Left renal pelvis (tissue), 4 donors: ENCODE measurements at regions not wholly inside any gene's neighbourhood (a gene's known extent, or its start where the extent isn't known, plus 50 kb on each side); places are given as distances from the start of the nearest gene placed in this dataset.
A peak's percentile ranks its signal among the peaks of the same experiment; 100 is the strongest.
"Not testable (repeated sequence)": the region's sequence is repeated elsewhere in the genome, so short reads cannot be mapped to it uniquely, and the experiment has no call there.

Experiments used
- DNase-seq, 4 donors: peaks; one replicate each; pipeline ENCODE4 v3.0.0-alpha.2; 2013; ENCODE audit warnings: low read depth in 4 of 4, low spot score in 3 of 4

DNA sequence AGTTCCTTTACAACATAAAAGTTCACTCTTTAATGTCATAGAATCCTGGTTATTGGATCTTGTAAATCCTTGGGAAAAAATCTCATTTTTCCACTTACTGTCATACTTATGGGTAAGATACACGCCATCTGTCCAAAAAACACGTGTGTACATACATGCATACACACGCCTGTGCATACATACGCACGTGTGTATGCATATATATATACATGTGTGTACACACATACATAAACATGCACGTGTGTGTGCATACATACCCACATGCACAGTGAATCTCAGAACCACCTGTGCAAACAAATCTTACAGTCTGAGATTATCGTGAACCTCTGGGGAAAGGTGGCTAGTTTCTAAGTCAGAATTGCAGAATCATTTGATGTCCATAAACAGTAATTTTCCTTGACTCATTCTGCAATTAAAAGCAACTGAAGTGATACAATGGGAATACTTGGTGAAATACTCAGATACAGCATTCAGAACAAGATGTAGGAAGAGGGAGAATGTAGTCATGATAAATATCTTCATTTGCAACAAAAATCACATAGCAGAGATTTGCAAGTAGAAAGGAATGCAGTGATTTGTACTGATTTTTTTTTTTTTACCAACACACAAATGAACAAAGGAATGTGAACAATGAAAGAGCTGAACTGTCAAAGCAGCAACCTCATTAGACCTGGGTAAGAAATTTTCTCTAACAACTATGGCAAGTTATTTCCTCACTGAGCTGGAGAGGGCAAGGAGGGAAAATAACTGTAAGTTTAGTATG is 160.6 kb upstream of the POU1F1 start:
- no peak for DNase-seq

- DNase-seq = no peak
Observed at GRCh38 chr3:87435926-87436620, 159.7 kb upstream of the POU1F1 start.

- DNase-seq = not testable (repeated sequence)
Observed at GRCh38 chr3:87433445-87433844, 157.1 kb upstream of the POU1F1 start.

- no peak for DNase-seq
Observed at GRCh38 chr3:87426918-87427317, 150.5 kb upstream of the POU1F1 start.

DNA sequence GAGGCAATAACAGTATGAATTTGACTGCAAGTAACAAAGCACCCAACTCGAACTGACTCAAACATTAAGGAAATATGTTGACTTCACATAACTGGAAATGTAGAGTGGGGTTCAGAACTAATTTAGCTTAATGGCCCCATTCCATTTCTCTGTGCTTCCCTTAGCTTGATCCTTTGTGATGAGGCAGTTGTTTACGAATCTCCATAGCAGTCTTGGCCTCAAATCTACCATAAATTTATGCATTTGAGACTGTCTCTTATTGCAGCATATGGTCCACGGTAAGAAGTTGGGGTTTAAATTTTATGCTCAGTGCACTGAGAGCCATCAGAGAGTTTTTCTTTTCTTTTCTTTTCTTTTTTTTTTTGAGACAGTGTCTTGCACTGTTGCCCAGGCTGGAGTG is 148.7 kb upstream of the POU1F1 start:
- no peak for DNase-seq

GRCh38 chr3:87423336-87423735 is 147.0 kb upstream of the POU1F1 start:
- DNase-seq = no peak

- DNase-seq = no peak
Observed at GRCh38 chr3:87422333-87422732, 145.9 kb upstream of the POU1F1 start.

- DNase-seq = no peak
Observed at GRCh38 chr3:87420171-87420570, 143.8 kb upstream of the POU1F1 start.

DNA sequence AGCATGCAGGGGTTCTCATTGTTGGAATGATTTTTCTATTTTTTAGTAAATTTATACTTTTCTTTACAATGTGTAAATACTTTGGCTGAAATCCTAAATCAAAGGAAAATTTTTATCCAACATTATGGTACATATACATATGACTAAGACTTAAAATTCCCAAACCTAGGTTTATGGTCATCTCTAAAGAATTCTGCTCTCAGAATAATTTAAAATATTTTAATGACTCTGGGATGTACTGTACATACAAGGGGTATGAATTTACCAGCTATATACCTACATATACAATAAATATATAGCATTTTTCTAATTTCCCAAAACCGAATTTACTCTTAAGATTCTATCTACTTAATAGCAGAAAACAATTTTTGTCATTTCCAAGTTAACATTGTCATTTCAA is 137.9 kb upstream of the POU1F1 start:
- no peak for DNase-seq

DNA sequence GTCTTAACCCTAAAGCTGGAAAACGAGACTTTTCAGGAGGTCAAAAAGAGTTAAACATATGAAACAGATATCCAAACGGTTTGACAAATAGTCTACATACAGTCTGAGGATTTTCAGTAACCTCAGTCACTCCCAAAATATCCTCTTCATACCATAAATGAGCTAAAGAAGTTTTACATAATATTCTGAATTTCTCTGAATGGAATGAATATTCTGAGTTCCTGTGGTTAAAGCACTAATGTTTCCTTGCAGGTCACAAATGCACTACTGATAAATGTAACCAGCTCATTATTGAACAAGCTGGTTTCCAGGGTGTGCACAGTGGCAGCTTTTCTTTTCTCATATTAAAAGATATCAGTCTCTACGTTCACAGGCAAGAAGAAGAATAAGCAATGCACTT is 137.4 kb upstream of the POU1F1 start:
- DNase-seq = no peak

GRCh38 chr3:87410110-87410509 is 133.7 kb upstream of the POU1F1 start:
- DNase-seq = no peak

DNA sequence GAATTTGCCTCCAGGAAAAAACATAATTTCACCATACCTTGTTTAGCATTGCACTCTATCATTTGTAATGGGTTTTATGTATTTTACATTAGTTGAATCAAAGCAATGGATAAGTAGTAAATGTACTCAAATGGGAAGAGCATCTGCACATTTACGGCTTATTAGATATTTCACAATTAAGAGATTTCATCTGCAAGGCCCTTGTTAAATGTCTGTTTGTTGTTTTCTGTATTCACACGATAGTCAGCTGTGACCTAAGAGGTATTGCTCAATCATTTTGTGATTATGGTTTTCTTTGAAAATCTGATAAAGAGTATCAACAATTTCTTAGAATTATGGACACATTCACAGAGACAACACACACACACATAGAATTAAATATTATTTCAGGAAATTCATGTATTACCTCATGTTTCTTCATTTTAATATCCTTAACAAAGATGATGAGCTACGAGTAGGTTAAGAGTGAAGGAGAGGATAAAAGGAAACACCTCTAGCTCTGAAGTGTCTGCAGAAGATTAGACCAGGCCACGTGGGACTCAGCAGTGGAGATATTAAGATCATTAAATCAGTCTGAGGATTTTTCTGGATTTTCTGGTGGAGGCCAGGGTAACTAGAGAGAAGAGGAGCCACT is 121.9 kb upstream of the POU1F1 start:
- DNase-seq = no peak

DNA sequence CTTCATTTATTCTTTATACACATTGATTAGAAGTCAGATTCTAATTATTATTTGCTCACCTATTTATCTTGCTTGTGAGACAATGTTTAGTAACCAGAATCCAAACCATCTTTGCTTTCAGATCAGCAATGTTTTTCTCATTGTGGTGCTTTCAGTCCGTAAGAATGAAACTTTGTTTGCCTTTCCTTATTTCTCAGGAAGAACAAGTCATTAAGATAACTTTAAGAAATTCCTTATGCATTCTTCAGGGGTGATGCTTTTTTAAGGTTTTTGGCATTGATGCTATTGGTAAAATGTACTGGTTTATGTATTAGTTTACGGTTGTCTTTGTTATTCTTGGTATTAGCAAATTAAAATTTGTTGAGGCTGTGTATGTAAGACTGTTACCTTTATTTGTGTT is 120.8 kb upstream of the POU1F1 start:
- no peak for DNase-seq

- no peak for DNase-seq
Observed at GRCh38 chr3:87390821-87391220, 114.4 kb upstream of the POU1F1 start.

DNA sequence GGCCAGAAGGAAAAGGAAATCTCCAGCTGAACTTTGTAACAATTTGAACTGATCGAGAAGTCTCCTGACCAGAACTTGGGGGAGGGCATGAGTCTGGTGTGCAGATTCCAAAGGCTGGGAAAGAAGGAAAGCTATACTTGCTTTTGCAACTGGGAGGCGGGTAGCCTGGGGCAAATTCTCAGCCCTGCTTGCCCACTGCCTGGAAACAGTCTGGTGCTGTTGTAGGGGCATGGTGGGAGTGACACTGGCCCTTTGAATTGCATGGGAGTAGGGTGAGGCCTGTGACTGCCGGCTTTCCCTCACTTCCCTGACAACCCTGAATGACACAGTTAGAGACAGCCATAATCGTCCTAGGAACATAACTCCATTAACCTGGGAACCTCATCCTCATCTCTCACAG is 114.0 kb upstream of the POU1F1 start:
- no peak for DNase-seq

DNA sequence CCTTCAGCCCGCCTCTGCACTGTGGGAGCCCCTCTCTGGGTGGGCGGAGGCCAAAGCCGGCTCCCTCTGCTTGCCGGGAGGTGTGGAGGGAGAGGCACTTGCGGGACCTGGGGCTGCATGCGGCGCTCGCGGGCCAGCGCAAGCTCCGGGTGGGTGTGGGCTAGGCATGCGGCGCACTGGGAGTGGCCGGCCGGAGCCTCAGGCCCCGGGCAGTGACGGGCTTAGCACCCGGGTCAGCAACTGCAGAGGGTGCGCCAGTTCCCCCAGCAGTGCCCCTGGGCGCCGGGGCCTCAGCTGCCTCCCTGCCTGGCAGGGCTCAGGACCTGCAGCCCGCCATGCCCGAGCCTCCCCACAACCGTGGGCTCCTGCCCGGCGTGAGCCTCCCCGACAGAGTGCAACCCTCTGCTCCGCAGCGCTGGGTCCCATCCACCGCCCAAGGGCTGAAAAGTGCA is 98.9 kb upstream of the POU1F1 start:
- DNase-seq = no peak

GRCh38 chr3:87370007-87370406 is 93.6 kb upstream of the POU1F1 start:
- no peak for DNase-seq

DNA sequence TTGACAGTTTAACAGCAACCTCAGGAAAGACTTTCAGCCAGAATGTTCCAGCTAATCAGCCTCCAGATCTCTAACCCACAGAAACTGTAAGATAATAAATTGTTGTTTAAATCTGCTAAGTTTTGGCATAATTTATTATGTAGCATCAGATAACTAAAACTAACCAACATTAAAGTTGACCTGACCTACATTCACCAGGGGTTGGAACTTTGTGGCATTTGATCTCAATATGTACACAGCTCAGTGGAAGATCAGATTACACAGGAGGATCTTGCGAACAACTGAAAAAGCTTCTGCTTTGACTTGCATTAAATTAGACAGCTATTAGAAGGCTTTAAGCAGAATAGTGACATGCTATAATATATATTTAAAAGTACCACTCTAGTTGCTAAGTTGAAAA is 91.4 kb upstream of the POU1F1 start:
- peak in 1 of 4 donors; percentile 35 for DNase-seq

DNA sequence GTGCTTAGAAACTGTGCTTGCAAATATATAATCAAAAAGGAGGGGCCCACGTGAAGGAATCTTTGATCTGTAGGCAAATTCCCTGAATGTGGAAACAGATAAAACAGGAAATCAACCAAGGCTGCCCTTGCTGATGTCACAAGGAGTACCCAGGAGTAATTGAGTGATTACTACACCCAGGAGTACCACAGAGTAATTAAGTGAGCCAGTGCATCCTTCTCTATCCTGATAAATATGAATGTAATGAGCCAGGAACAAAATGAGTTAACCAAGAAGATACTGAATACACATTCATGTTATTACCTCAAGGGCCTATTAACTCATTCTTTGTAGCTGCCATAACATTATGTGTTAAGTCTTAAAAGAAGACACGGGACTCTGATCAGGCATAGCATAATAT is 87.3 kb upstream of the POU1F1 start:
- no peak for DNase-seq

- DNase-seq = no peak
Observed at GRCh38 chr3:87361956-87362355, 85.6 kb upstream of the POU1F1 start.

- DNase-seq = no peak
Observed at GRCh38 chr3:87361271-87361670, 84.9 kb upstream of the POU1F1 start.

DNA sequence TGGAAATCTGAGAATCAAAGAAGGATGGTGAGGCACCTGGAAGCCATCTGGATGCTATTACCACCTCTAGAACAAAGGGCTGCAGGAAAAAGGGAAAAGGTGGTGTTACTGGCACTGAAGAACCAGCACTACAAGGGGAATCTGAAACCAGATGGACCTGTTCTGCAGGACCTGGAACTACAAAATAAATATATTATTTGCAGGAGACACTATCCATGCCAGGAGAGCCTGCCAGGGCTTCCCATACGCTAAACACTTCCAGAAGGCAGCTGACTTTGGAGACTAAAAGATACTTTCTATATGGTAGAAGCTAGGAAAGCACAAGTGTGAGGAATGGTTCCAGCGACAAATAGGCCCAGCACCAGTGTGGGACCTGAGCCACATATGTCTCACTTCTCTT is 83.4 kb upstream of the POU1F1 start:
- no peak for DNase-seq
